Activated naive CD8-positive, alpha-beta T cell treated with anti-CD3 and anti-CD28 coated beads, Interleukin-2, amount 50 U/mL, for 24 hours (primary cell): ENCODE measurements at regions not wholly inside any gene's neighbourhood (a gene's known extent, or its start where the extent isn't known, plus 50 kb on each side); places are given as distances from the start of the nearest gene placed in this dataset.
A peak's percentile ranks its signal among the peaks of the same experiment; 100 is the strongest.
"Not testable (repeated sequence)": the region's sequence is repeated elsewhere in the genome, so short reads cannot be mapped to it uniquely, and the experiment has no call there.

Source experiments
- ATAC-seq: fragments of 150-1000 bp; cut with Tn5 transposase; one replicate; pipeline ENCODE4 v1.10.0; 2021
- DNase-seq: peaks from one replicate; pipeline ENCODE4 v3.0.0; 2021
- H3K27ac Mint-ChIP-seq: one replicate; pipeline ENCODE4 v1.8.0; 2021; ENCODE audit warnings: mild to moderate bottlenecking, mixed read lengths
- H3K27me3 Mint-ChIP-seq: one replicate; pipeline ENCODE4 v1.8.0; 2021; ENCODE audit warnings: mixed read lengths
- H3K36me3 Mint-ChIP-seq: one replicate; pipeline ENCODE4 v1.8.0; 2021; ENCODE audit warnings: low read depth, mixed read lengths
- H3K4me1 Mint-ChIP-seq: one replicate; pipeline ENCODE4 v1.8.0; 2021; ENCODE audit warnings: mixed read lengths
- H3K4me3 Mint-ChIP-seq: one replicate; pipeline ENCODE4 v1.8.0; 2021; ENCODE audit warnings: mild to moderate bottlenecking, moderate library complexity, mixed read lengths
- H3K9me3 Mint-ChIP-seq: one replicate; pipeline ENCODE4 v1.8.0; 2021; ENCODE audit warnings: mixed read lengths

GRCh38 chr1:200305806-200306205 lies 104.0 kb downstream of the ZNF281 start:
- H3K4me3 Mint-ChIP-seq: no peak overlapping the region
- H3K36me3 Mint-ChIP-seq: no peaks in the 10 kb centered on the region
- no peak for DNase-seq
- peaks cover 32% of the 10 kb centered on the region for H3K4me1 Mint-ChIP-seq
- H3K27ac Mint-ChIP-seq: no peak overlapping the region
- no peaks in the 10 kb centered on the region for H3K9me3 Mint-ChIP-seq
- ATAC-seq: no peak
- peaks cover 3% of the 10 kb centered on the region for H3K27me3 Mint-ChIP-seq

GRCh38 chr1:200304171-200304570 lies 105.7 kb downstream of the ZNF281 start:
- Mint-ChIP-seq H3K4me3 (no peak overlapping the region), H3K9me3 (no peaks in the 10 kb centered on the region), H3K27me3 (peaks cover 3% of the 10 kb centered on the region), H3K27ac (no peak overlapping the region), H3K4me1 (peaks cover 32% of the 10 kb centered on the region), H3K36me3 (no peaks in the 10 kb centered on the region)
- DNase-seq (no peak), ATAC-seq (no peak)

DNA sequence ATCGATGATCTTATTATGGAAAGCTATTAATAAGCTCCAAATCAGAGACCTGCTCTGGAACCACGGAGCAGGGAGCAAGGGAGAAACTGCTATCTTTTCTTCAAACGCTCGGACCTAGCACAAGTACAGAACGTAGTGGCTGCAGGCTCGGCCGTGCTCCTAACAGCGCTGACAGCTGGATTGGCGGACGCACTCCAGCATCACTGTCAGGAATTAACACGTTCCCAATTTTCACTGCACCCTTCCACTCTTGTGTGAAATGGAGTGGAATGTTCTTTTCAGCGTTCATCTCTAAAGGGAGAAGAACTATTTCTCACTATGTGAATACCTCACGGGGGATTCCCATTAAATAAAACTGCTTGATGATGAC lies 106.9 kb downstream of the ZNF281 start:
- H3K36me3 Mint-ChIP-seq: no peaks in the 10 kb centered on the region
- peak overlapping the region; percentile 81 for H3K4me3 Mint-ChIP-seq
- peaks cover 32% of the 10 kb centered on the region for H3K4me1 Mint-ChIP-seq
- H3K27me3 Mint-ChIP-seq: peaks cover 3% of the 10 kb centered on the region
- no peak overlapping the region for H3K27ac Mint-ChIP-seq
- H3K9me3 Mint-ChIP-seq: no peaks in the 10 kb centered on the region
- DNase-seq (no peak), ATAC-seq (no peak)

- no peak overlapping the region for H3K27ac Mint-ChIP-seq
- peaks cover 3% of the 10 kb centered on the region for H3K27me3 Mint-ChIP-seq
- ATAC-seq: peak; percentile 81
- peak overlapping the region; percentile 81 for H3K4me3 Mint-ChIP-seq
- peaks cover 30% of the 10 kb centered on the region for H3K4me1 Mint-ChIP-seq
- no peaks in the 10 kb centered on the region for H3K36me3 Mint-ChIP-seq
- DNase-seq: peak; percentile 64
- no peaks in the 10 kb centered on the region for H3K9me3 Mint-ChIP-seq
Measured at GRCh38 chr1:200302192-200302920, 107.5 kb downstream of the ZNF281 start.

DNA sequence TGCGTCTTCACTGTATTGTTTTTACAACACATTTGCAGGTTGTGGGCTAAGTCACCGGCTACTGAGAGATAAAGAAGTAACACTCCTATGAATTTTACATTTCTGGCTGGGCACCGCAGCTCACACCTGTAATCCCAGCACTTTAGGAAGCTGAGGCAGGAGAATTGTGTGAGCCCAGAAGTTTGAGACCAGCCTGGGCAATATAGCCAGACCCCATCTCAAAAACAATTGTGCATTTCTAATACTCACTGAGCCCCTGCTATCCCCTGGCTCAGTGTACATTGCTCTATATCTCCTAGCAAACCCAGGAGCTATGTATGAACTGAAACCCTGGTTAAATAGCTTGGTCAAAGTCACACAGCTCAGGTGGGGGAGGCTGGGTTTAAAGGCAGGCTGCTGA lies 108.7 kb downstream of the ZNF281 start:
- peaks cover 3% of the 10 kb centered on the region for H3K27me3 Mint-ChIP-seq
- DNase-seq: no peak
- no peak overlapping the region for H3K27ac Mint-ChIP-seq
- no peaks in the 10 kb centered on the region for H3K36me3 Mint-ChIP-seq
- H3K4me1 Mint-ChIP-seq: peaks cover 23% of the 10 kb centered on the region
- H3K9me3 Mint-ChIP-seq: no peaks in the 10 kb centered on the region
- ATAC-seq: no peak
- no peak overlapping the region for H3K4me3 Mint-ChIP-seq

GRCh38 chr1:200299571-200299970 lies 110.3 kb downstream of the ZNF281 start:
- no peak for ATAC-seq
- DNase-seq: no peak
- no peaks in the 10 kb centered on the region for H3K9me3 Mint-ChIP-seq
- no peaks in the 10 kb centered on the region for H3K36me3 Mint-ChIP-seq
- H3K27me3 Mint-ChIP-seq: peaks cover 3% of the 10 kb centered on the region
- H3K4me3 Mint-ChIP-seq: no peak overlapping the region
- H3K27ac Mint-ChIP-seq: no peak overlapping the region
- H3K4me1 Mint-ChIP-seq: peaks cover 18% of the 10 kb centered on the region

- ATAC-seq: no peak
- Mint-ChIP-seq H3K9me3 (no peaks in the 10 kb centered on the region), H3K27me3 (no peaks in the 10 kb centered on the region)
Measured at GRCh38 chr1:200298242-200298641, 111.6 kb downstream of the ZNF281 start.

GRCh38 chr1:200296091-200296661 lies 113.7 kb downstream of the ZNF281 start:
- no peaks in the 10 kb centered on the region for H3K9me3 Mint-ChIP-seq
- no peaks in the 10 kb centered on the region for H3K36me3 Mint-ChIP-seq
- H3K4me1 Mint-ChIP-seq: no peaks in the 10 kb centered on the region
- ATAC-seq (no peak), DNase-seq (no peak)
- no peak overlapping the region for H3K4me3 Mint-ChIP-seq
- H3K27ac Mint-ChIP-seq: no peak overlapping the region
- H3K27me3 Mint-ChIP-seq: no peaks in the 10 kb centered on the region

More at GRCh38 chr1:200298242-200298641, 111.6 kb downstream of the ZNF281 start:
- Mint-ChIP-seq H3K27ac (no peak overlapping the region), H3K36me3 (no peaks in the 10 kb centered on the region), H3K4me1 (peaks cover 12% of the 10 kb centered on the region), H3K4me3 (no peak overlapping the region)
- DNase-seq: no peak

GRCh38 chr1:200294241-200294640 lies 115.6 kb downstream of the ZNF281 start:
- H3K27ac Mint-ChIP-seq: no peak overlapping the region
- DNase-seq (no peak), ATAC-seq (no peak)
- H3K27me3 Mint-ChIP-seq: no peaks in the 10 kb centered on the region
- H3K4me1 Mint-ChIP-seq: no peaks in the 10 kb centered on the region
- H3K9me3 Mint-ChIP-seq: no peaks in the 10 kb centered on the region
- no peak overlapping the region for H3K4me3 Mint-ChIP-seq
- no peaks in the 10 kb centered on the region for H3K36me3 Mint-ChIP-seq

- Mint-ChIP-seq H3K27ac (no peak overlapping the region), H3K27me3 (no peaks in the 10 kb centered on the region), H3K4me3 (no peak overlapping the region), H3K36me3 (no peaks in the 10 kb centered on the region), H3K4me1 (no peaks in the 10 kb centered on the region), H3K9me3 (no peaks in the 10 kb centered on the region)
- DNase-seq: no peak
- no peak for ATAC-seq
Measured at GRCh38 chr1:200292699-200293098, 117.1 kb downstream of the ZNF281 start.

GRCh38 chr1:200291106-200291505 lies 118.7 kb downstream of the ZNF281 start:
- H3K4me3 Mint-ChIP-seq: no peak overlapping the region
- no peak overlapping the region for H3K27ac Mint-ChIP-seq
- no peaks in the 10 kb centered on the region for H3K27me3 Mint-ChIP-seq

DNA sequence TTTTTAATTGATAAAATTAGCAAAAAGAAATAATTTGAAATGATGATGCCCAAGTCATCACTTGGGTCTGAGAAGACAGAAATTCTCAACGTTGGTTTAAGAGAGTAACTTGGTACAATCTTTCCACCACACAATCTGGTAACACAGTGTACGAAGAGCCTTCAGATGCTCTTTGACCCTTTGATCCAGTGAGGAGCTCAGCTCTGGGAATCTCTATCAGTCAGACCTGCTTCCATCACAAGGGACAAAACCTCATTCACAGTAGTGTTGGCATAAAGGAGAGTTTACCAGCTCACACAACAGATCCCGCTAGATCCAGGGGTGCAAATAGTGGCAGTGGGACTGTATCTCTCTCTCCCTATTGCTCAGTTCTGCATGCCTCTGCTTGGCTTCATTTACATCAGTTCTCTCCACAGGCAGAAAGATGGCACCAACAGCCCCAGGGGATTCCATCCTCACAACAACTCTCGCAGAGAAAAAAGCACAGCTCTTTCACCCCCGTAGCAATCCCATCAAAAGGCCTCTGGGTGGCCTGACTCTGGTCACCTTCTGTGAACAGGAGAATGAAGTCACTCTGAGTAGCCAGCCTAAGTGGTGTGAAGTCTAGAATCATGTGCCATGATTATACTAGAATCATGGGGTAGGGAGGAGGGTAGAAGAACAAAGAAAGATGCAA lies 119.7 kb downstream of the ZNF281 start:
- DNase-seq: no peak
- no peaks in the 10 kb centered on the region for H3K4me1 Mint-ChIP-seq
- H3K27ac Mint-ChIP-seq: no peak overlapping the region
- H3K9me3 Mint-ChIP-seq: no peaks in the 10 kb centered on the region
- H3K27me3 Mint-ChIP-seq: peaks cover 2% of the 10 kb centered on the region
- H3K4me3 Mint-ChIP-seq: no peak overlapping the region
- ATAC-seq: no peak
- no peaks in the 10 kb centered on the region for H3K36me3 Mint-ChIP-seq

More at GRCh38 chr1:200291106-200291505, 118.7 kb downstream of the ZNF281 start:
- DNase-seq (no peak), ATAC-seq (no peak)
- Mint-ChIP-seq H3K9me3 (no peaks in the 10 kb centered on the region), H3K4me1 (no peaks in the 10 kb centered on the region), H3K36me3 (no peaks in the 10 kb centered on the region)

- Mint-ChIP-seq H3K4me3 (no peak overlapping the region), H3K9me3 (no peaks in the 10 kb centered on the region), H3K27me3 (peaks cover 2% of the 10 kb centered on the region), H3K36me3 (no peaks in the 10 kb centered on the region), H3K4me1 (no peaks in the 10 kb centered on the region), H3K27ac (no peak overlapping the region)
- ATAC-seq (no peak), DNase-seq (no peak)
Measured at GRCh38 chr1:200288226-200288625, 121.6 kb downstream of the ZNF281 start.

- not testable (repeated sequence) for H3K4me3 Mint-ChIP-seq, ATAC-seq, H3K4me1 Mint-ChIP-seq, DNase-seq, H3K36me3 Mint-ChIP-seq, H3K9me3 Mint-ChIP-seq, H3K27ac Mint-ChIP-seq, H3K27me3 Mint-ChIP-seq
Measured at GRCh38 chr1:200284236-200284635, 125.6 kb downstream of the ZNF281 start.

GRCh38 chr1:200282497-200283122 lies 127.2 kb downstream of the ZNF281 start:
- ATAC-seq (no peak), DNase-seq (no peak)
- H3K36me3 Mint-ChIP-seq: no peaks in the 10 kb centered on the region
- peaks cover 2% of the 10 kb centered on the region for H3K27me3 Mint-ChIP-seq
- H3K27ac Mint-ChIP-seq: no peak overlapping the region
- no peak overlapping the region for H3K4me3 Mint-ChIP-seq
- no peaks in the 10 kb centered on the region for H3K9me3 Mint-ChIP-seq
- H3K4me1 Mint-ChIP-seq: no peaks in the 10 kb centered on the region
